ENCODE measurements at regions not wholly inside any gene's neighbourhood (a gene's known extent, or its start where the extent isn't known, plus 50 kb on each side); places are given as distances from the start of the nearest gene placed in this dataset.

- no peak for DNase-seq
- Histone ChIP-seq H3K4me1 (no peaks in the 10 kb centered on the region), H3K4me3 (ENCODE audit: low read depth, low read length) (no peak overlapping the region), H3K27me3 (peaks cover 3% of the 10 kb centered on the region; the same call in 1 of the 2 replicates), H3K36me3 (no peaks in the 10 kb centered on the region), H3K9me3 (no peaks in the 10 kb centered on the region)
- TF ChIP-seq CTCF (IDR thresholded peaks at IDR 0.05; ENCODE audit: low read depth, low read length) = no peak
Observed at GRCh38 chr2:199130501-199130900, 327.2 kb downstream of the SATB2 start.

DNA sequence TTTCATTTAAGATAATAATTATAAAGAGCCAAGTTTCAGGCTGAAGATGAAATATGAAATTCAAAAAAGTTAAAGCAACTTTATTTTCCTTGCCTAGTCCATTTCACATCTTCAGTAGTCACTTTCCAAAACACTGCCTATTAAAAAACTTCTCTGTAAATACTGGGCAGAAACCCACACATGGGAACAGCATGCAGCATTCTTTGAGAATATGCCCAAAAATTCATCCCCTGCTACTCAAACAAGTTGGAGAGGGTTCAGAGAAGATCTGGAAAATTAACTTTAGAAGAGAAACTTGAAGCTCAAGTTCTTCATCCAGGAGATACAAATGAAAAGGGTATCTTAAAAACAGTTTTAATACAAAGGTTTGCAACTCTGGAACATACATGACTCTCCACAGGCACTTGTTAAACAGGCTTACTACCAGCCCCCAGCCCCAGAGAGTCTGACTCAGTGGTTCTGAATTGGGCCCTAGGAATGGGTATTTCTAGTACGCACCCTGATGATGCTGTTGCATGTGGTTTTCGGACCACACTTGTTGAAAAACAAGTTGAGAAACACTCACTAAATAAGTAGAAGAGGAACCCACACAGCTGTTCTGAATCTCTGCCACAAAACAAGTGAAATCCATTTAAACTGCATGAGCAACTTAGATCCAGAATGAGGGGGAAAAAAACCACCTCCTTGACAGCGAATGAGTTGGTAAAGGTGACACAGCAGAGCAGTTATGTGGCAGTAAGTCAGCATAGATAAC is 329.1 kb downstream of the SATB2 start:
- DNase-seq = no peak
- Histone ChIP-seq H3K27me3 (peaks cover 3% of the 10 kb centered on the region; the same call in 1 of the 2 replicates), H3K9me3 (no peaks in the 10 kb centered on the region), H3K4me1 (no peaks in the 10 kb centered on the region), H3K4me3 (ENCODE audit: low read depth, low read length) (no peak overlapping the region), H3K36me3 (no peaks in the 10 kb centered on the region)
- TF ChIP-seq CTCF (IDR thresholded peaks at IDR 0.05; ENCODE audit: low read depth, low read length) = no peak

DNA sequence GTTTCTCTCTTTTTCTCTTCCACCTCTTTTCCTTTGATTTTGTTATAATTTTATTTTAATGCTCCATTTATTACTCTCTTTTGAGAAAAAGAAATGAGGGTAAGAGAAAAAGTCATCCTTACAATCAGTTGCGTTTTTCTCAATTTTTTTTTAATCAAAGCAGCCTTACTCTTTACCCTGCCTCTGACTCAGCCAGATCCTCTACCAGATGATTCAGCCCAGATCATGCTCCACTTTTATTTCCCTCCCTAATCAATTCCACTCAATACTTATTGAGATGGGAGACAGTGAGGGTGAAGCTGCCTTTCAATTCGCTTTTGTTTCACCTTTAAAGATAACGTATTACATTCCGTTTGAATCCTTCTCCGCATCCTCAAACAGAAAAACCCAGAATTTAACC is 337.9 kb downstream of the SATB2 start:
- no peaks in the 10 kb centered on the region for H3K36me3 ChIP-seq
- no peak for TF ChIP-seq CTCF (IDR thresholded peaks at IDR 0.05; ENCODE audit: low read depth, low read length)

DNA sequence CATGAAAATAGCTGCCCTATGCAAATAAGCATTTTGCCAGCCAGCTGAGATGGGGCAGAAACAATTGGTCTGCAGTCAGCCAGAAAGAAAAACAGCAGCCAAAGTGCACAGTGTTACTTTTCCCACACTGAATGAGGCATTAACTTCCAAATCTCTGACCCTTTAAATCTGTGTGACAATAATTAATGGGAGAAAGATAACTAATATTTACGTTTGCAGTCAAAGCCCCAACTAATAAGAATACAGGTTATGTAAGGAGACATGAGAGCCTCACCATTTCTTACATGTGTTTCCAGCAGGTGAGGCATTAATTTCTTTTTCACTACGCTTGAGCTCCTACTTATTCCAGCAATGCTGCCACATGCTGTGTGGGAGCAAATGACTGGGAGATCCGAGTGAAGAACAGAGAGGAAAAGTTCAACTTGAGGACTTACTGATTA is 339.0 kb downstream of the SATB2 start:
- no peak overlapping the region for H3K4me3 ChIP-seq (ENCODE audit: low read depth, low read length)
- no peaks in the 10 kb centered on the region for H3K36me3 ChIP-seq
- DNase-seq = no peak
- H3K4me1 ChIP-seq = no peaks in the 10 kb centered on the region
- peaks cover 13% of the 10 kb centered on the region for H3K27me3 ChIP-seq
- H3K9me3 ChIP-seq = no peaks in the 10 kb centered on the region
- TF ChIP-seq CTCF (IDR thresholded peaks at IDR 0.05; ENCODE audit: low read depth, low read length) = no peak

More for the DNA sequence above, 337.9 kb downstream of the SATB2 start:
- Histone ChIP-seq H3K4me1 (no peaks in the 10 kb centered on the region), H3K4me3 (ENCODE audit: low read depth, low read length) (no peak overlapping the region), H3K9me3 (no peaks in the 10 kb centered on the region), H3K27me3 (peaks cover 13% of the 10 kb centered on the region)
- DNase-seq = no peak

DNA sequence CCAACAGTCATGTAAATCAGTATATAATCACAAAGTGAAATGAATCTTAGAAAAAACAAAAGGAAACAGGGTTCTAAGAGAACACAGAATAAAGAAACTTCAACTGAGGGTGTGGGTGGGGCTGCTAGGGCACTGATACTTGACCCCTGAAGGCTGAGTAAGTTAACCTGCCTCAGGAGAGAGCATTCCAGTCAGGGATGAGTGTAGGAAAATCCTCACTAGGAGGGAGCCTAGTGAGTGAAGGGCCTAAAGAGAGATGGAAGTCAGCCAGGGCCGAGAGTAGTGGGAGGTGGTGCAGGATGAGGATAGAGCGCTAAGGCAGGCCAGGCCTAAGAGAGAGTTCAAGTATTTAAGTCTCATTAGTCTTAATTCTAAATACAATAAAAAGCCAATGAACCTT is 342.6 kb downstream of the SATB2 start:
- H3K9me3 ChIP-seq = no peaks in the 10 kb centered on the region
- 0 out of 2 replicates have a peak, but pooled peaks cover 3% of the 10 kb centered on the region for H3K27me3 ChIP-seq
- no peaks in the 10 kb centered on the region for H3K36me3 ChIP-seq
- DNase-seq = no peak
- no peak overlapping the region for H3K4me3 ChIP-seq (ENCODE audit: low read depth, low read length)
- no peak for TF ChIP-seq CTCF (IDR thresholded peaks at IDR 0.05; ENCODE audit: low read depth, low read length)
- no peaks in the 10 kb centered on the region for H3K4me1 ChIP-seq

DNA sequence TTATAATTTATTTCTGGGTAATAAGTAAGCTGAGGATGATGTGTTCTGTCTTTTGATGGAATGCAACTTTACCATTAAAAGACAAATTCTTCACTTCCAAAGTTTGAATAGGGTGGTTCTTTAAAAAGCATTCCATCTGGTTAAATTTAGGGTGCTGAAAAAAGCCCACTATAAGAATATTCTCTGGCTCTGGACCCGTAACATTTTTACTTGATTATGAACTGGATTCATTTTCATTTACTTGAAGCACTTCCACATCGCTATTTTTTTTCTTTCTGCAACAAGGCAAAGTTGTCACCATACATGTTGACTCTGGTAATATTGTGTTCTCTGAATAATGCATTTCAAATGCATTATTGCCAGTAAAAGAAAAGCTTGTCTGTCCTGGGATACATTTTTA is 344.6 kb downstream of the SATB2 start:
- no peak for TF ChIP-seq CTCF (IDR thresholded peaks at IDR 0.05; ENCODE audit: low read depth, low read length)
- H3K4me1 ChIP-seq = no peaks in the 10 kb centered on the region
- H3K4me3 ChIP-seq (ENCODE audit: low read depth, low read length) = no peak overlapping the region
- H3K27me3 ChIP-seq = no peaks in the 10 kb centered on the region
- DNase-seq = no peak
- no peaks in the 10 kb centered on the region for H3K9me3 ChIP-seq
- H3K36me3 ChIP-seq = no peaks in the 10 kb centered on the region

All from BE2C (cell line).